NCI-H748 (cell line): ENCODE measurements at regions not wholly inside any gene's neighbourhood (a gene's known extent, or its start where the extent isn't known, plus 50 kb on each side); places are given as distances from the start of the nearest gene placed in this dataset.
"Not testable (repeated sequence)": the region's sequence is repeated elsewhere in the genome, so short reads cannot be mapped to it uniquely, and the experiment has no call there.

ENCODE experiments used
- DNase-seq: peaks from one replicate; lab custom pipeline; 2025; ENCODE audit not compliant: unreplicated experiment; lab: John Stamatoyannopoulos, UW

DNA sequence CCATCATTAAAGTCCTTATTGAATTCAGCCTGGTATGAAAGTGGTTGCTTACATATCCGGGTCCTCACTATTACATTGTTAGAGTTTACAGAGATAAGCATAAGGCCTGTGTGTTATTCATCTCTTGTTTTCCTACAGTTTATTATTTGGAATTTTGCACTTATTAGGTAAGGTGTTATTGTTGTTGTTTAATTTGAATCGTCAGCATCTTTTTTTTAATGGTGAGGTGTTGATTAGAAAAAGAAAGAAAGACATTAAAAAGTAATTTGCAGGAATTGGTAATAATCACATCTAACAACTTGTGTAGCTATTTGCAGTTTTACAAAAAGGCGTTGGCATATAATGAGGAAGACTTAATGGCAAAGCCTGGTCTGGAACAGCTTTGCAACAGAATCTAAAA lies 158.6 kb downstream of the SAMD5 start:
- no peak for DNase-seq

DNA sequence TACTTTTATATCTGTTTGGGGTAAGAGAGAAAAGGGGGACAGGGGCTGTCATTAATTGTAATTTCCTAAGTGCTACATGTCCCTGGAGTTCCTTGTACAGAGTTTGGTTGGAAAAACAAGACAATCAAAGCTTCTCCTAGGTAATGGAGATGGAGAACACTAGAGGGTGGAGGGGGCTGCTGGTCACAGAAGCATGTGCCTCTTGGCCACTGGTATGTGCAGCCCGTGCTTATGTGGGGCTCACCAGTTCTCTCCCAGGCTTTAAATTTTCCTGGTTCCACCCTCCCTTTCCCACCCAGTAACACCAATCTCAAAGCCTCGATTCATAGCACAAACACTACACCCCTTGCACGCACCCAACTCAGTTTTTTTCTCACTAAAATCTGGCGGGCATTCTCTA lies 165.6 kb downstream of the SAMD5 start:
- DNase-seq, result no peak

DNA sequence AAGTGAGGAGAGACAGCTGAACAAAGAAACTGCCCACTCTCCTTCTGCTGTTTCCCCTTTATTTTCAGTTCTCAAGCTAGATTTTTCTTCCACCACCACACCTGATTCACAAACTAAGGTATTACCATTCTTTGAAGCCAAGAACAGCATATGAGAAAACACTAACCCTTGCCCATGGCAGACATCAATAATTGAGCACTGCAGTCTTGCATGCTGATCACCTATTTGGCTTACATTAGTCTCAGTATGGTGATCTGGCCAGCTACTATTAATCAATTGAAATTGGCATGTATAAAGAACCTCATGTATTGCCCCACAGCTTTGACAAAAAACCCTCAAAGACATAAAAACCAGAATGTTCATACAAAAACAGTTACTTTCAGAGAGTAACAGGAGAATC lies 166.3 kb downstream of the SAMD5 start:
- no peak for DNase-seq

DNA sequence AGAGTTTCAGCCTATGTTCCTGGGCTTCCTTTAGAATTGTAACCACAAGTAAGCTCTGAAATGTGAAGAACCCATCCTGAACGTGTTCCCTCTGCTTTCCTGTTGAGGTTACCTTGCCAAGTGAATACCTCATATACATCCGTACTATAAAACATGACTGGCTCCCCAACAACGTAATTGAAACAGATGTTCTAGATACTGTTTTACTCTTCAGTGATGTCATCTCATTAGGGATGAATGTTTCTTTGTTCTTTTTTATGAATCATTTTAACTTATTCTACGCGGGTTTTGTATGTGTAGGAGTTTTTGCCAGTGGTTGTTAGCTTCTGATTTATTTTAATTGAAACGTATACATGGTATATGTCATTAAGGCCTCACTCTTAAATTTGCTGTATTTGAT lies 166.8 kb downstream of the SAMD5 start:
- DNase-seq, result no peak

DNA sequence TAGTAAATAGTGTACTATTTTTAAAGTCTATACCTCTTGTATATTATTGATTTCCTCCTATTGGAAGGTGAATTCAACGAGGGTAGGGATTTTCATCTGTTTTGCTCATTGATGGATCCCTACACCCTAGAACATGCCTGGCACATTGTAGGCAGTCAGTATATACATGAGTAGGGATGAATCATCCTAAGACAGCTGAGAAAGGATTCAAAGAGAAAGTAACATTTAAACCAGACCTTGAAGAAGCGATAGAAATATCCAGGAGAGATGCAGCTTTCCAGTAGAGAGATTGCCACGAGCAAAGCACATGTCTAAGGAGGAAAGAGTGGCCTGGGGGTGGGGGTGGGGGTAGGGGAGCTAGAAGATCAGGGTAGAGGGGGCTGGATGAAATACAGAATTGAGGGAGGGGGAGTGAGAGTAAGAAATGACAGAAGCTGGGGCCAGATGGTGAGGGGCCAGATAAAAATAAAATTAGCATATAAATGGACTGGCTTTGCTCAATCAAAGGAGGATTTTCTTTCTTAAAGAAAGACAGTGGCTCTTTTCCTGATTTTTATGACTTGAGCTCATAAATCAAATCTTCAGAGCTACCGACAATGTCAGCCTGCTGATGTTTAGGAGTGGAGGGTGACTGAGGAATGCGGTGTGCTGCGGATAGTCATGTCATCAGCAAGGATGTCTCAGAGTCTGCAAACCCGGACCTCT lies 168.2 kb downstream of the SAMD5 start:
- no peak for DNase-seq

DNA sequence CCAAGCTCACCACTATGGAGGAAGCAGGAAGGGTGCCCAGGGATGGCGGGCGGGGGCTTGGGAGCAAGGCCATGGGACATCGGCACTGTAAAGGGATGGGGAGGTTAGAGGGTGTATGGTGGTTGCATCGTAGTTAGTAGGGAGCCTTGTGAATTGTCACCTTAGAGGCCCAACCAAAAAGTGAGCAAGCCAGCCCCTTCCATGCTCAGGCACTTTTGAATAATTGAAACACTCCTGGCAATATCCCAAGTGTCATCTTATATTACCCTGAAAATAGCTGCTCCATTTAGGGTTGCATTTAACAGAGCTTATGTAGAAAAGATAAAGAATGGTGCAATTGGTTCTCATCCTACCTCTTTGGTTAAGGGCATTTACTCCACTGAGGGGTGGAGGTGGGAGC lies 169.2 kb downstream of the SAMD5 start:
- peak; percentile 7 for DNase-seq

DNA sequence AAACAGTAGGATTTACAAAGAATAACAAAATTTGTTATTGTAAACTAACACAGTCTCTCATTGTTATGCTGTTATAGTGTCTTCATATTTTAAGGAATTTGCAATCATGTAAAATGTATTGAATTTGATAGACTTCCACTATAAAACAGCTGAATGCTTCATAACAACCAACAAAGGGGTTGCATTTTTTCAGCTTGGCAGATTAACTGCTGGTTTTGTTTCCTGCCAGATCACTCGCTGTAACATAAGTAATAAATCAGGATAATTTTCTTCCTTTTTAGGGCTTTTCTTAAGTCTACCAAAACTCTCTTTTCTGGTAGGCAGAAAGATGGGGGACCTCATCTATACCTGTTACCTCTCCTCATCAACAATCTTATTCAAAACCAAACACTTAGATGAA lies 169.8 kb downstream of the SAMD5 start:
- no peak for DNase-seq

DNA sequence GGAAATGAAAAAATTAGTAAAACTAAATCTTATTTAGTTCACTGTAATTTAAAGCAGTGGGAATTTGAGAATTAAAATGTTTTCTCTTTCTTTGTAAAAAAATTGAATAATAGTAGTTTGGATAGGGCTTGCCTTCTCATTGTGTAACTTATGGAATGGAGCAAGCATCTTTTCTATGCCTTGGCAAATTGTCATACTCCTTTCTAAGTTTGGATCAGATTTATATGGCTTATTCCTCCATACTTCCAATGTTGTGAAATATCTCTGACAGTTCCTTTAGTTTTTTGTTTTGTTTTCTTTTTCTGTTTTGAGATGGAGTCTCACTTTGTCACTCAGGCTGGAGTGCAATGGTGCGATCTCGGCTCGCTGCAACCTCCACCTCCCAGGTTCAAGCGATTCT lies 176.4 kb downstream of the SAMD5 start:
- no peak for DNase-seq

DNA sequence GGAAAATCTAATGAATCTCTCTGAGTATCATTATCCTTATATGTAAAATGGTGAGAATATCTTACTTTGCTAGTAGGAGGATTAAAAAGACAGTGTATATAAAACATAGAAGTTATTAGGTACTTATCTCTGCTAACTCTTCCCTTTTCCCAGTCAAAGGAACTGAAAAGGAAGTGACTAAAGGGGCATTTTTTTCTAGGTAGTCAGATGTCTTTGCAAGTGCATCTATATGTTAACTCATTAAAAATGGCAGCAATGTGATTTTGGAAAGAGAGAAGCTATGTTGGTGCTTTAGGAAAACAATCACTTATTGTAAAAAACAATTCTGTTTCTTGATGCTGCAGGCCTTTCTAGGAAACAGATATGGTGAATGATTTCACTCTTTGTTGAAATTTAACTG lies 180.9 kb downstream of the SAMD5 start:
- no peak for DNase-seq

DNA sequence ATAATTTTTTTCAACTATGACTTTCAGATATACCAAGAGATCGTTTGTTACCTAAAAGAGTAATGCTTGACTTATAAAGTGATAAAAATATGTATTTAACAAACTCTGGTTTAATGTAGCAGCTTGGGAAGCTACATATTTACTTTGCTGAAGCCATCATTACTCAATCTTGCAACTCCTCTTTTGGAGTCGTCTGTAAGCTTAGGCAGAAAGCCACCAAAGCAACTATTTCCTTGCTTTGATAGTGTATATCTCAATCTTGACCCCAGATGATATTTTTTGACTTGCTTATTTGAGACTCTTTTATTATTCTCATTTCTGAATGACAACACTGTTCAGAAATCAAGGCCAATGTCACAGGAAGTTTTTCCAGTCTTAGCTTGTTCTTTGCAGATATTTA lies 183.0 kb downstream of the SAMD5 start:
- no peak for DNase-seq

DNA sequence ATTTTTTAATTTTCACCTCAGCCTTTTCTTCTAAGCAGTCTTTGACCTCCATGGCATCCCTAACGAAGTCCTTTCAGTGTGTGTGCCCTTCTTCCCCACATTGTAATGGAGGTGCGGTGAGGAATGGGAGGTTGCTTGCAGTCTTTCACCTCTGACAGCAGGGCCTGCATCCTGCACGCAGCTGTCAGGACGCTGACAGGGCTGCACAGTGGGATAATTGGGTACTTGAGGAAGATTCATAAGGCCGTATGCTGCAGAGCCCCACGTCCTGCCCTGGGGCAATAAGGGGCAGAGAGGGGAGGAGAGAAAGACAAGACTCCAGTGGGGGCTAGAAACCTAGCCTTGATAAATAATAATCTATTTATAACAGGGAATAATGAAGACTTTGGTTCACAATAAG lies 184.7 kb downstream of the SAMD5 start:
- DNase-seq, result peak; percentile 64

DNA sequence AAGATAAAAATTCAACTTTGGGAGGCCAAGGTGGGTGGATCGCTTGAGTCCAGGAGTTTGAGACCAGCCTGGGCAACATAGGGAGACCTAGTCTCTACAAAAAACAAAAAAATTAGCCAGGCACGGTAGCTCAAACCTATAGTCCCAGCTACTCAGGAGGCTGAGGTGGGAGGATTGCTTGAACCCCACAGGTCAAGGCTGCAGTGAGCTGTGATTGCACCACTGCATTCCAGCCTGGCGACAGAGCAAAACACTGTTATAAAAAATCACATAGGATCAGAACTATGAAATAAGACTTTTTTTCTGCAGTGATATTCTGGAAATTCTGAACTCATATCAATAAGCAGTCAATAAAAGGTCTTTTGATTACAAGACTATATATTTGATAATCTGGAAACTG lies 186.1 kb downstream of the SAMD5 start:
- DNase-seq, result not testable (repeated sequence)

DNA sequence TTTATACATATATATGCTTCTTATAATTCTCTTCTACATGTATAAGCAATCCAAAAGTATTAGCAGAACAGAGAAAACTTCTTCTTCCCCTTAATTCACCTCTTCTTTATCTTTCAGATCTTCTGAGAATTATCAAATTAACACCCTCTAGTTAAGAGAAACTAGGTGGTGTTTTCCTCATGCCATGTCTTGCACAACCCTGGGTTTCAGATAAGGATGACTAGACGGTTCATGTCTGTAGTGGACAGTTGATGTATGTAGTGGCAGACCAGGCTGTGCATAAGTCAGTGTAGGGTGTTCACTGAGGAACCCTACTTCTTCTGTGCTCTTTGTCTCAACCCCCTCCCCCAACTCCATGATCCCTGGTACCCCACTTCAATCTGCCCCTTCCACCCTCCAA lies 187.3 kb downstream of the SAMD5 start:
- no peak for DNase-seq

DNA sequence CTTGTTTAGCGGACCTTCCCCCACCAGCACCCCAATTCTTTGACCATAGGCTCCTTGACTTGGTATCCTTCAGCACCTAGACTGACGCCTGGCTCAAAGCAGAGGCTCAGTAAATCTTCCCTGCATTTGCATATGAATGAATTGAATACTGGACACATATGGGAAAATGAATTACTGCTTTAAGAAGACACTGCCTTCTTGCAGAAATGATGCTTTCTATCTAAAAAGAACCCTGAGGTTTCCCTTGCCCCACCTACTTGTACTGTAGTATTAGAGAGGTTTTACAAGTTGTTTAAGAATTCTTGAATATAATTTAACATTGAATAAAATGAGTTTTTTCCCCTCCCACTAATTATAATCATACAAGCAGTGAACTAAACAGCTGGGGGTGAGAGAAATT lies 190.7 kb downstream of the SAMD5 start:
- DNase-seq, result no peak

DNA sequence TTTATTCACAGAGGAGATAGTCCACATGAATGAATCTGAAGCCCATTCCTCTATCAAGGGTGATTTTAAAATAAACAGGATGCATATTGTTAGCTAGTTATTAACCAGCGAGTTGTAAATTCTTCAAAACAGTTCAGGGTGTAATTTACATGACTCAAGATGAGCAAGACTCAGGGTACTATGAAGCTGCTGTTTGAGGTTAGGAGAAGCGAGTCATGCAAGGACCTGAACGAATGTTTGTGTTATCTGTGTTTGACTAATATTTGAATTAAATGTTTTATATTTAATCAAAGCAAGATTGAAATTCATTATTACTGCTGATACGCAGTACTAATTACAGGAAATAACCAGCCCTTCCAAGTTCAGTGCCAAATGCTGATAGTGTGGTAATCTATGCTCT lies 191.1 kb downstream of the SAMD5 start:
- no peak for DNase-seq

DNA sequence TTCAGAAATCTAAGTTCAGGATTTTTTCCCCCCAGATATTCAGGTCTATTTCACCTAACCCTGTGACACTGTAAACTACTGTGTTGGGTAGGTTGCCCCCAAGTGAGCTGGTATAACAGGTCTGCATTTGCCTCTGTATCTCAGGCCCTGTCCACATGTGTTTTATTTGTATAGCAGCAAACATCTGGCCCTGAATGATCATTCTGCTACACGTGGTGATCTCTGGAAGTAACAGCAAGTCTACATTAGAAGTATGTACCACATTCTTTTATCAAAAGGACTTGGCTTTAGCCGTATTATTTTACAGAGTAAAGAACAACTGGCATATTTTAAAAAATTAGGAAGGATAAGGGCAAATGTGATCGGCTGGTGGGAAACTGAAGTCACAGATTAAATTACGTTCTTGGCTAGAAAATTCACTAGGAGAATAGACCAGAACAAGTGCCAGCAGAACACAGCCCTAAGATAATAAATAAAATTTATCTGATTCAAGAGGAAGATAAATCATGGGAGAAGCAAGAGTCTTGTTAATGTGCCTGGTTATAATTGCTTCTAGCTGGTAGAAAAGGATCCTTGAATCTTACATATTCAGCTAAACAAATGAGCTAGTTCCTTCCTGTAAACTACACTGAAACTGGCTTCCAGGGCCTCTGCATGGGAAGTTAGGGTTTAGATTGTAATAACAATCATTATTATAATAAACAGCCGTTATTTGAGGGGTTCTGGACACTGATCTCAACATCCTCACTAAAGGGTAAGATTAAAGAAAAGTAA lies 192.1 kb downstream of the SAMD5 start:
- no peak for DNase-seq

DNA sequence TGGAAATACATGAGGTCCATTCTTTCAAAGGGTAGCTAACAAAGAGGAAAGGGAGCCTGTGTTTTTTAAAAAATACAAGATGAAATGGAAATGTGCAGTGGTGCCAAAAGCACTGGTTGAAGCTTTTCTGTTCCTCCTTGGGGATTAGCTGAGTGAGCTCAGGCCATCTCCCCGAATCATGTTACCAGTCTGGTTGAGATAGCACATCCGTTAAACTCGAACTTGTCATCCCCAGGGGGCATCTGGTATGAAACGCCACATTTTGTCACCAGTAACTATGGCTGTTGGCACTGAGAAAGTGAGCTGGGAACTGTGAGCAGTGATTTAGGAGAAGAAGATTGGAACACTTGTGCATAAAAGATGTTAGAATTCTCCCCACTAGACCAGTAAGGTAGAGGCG lies 196.2 kb downstream of the SAMD5 start:
- DNase-seq, result no peak

DNA sequence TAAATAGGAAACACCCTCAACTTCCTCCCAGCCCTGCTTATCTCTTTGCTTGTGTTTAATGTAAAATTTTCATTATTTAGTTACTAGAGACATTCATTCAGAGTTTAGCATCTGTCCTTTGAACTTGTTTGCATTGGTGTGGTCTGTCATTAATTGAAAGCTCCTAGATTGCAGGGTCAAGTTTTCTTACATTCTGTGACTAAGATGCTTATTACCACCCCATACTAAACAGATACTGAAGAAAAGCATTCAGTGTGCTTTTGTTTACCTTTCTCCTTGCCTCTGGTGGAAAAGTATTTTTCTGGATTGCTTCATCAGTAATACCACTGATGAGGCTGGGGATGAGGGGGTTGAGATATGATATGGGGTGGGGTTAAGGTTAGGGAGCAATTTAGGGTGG lies 199.0 kb downstream of the SAMD5 start:
- DNase-seq, result peak; percentile 72

DNA sequence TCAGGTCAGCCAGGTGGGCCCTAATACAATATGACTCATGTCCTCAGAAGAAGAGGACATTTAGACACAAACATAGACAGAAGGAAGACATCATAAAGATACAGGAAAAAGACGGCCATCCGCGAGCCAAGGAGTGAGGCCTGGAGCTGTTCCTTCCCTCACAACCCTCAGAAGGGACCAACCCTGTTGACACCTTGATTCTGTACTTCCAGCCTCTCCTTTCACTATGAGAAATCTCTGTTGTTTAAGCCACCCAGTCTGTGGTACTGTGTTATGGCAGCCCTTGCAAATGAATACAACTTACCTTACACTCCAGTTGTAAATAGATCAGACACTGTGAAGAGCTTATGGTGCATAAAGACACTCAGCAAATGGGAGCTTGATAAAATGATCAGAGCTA lies 199.7 kb downstream of the SAMD5 start:
- peak; percentile 7 for DNase-seq

DNA sequence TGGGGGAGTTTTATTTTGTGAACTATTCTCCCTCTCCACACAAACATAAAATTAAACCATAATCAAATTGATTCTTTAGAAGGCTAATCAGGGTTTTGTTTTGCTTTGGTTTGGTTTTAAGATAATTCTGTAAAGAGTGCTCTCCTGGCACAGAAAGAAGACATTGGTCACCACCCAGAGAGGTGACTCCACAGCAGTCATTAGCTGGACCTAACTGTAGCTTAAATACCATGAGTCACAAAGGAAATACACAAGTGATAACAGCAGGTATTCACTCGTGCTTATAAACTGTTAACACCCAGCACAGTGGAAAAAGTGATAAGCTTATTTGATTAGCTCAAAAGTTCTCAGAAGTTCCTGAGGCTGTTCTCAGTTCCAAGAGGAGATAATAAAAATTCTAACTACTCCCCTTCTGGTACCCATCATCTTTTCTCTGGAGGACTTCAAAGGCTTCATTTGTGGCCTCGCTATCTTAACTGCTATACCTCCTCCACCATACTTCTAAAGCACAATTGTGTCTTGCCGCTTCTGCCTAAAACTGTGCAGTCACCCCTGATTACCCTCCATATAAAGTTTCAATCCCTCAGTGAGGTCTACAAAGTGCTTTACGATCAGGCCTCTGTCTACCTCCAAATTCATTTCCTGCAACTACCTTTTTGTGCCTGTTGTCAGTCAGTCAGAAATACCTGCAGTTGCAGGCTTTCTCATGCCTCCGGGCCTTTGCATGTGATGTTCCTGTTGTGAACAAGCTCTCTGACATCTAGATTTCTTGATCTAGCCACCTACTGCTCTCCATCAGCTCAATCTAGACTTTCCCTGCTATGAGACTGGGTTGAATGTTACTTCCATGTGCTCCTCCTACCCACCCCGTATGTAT lies 201.1 kb downstream of the SAMD5 start:
- peak; percentile 8 for DNase-seq

DNA sequence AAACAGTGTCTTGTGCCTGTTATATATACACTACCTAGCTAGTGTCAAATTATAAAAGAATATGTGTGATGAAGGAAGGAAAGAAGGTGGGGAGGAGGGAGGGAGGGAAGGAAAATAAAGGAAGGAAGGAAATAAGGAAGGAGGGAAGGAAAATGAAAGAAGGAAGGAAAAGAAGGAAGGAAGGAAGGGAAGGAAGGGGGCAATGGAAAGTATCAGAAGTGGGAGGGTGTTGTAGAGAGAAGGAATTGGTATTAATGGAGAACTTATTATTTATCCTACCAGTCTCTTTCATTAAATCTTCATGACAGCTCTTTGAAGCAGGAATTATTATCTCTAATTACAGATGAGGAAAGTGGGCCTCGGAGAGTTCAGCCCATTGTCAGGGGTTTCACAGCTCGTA lies 202.4 kb downstream of the SAMD5 start:
- DNase-seq, result no peak

DNA sequence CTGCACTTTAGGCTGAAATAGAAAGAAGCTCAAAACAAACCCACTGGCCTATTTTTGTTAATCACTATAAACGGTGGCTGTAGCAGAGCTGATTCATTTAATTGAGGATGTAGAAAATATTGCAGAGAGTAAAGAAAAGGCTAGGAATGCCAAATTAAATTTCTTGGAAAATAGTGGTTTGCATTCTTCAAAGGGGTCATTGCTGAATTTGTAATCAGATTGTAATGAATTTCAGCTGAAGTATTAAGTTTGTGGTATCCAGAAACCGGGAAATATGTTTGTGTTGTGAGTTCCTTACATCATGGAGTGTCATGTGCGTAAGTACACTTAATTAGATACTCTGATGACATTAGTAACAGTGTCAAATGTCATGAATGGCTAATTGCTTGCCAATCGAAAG lies 203.0 kb downstream of the SAMD5 start:
- peak; percentile 88 for DNase-seq
